Activated CD4-positive, alpha-beta T cell treated with anti-CD3 and anti-CD28 coated beads for 4 hours (primary cell): ENCODE measurements at regions not wholly inside any gene's neighbourhood (a gene's known extent, or its start where the extent isn't known, plus 50 kb on each side); places are given as distances from the start of the nearest gene placed in this dataset.

Source experiments
- DNase-seq, 2 donors: peaks; one replicate each; pipeline ENCODE4 v3.0.0-alpha.2; 2020

DNA sequence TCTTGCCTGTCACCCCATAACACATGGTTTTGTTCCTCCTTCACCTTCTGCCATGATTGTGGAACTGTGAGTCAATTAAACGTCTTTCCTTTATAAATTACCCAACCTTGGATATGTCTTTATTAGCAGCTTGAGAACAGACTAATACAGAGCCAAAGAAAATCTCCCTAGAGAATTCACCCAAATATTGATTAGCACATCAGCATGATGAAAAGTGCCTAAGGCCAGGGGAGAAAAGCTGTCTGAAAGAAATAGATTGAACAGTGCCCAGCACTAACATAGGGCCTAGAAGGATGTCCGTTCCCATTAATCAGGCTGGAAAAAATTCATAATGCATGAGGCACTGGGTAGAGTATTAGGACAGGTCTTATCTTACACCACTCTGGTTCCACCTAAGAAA, 111.9 kb upstream of the CALN1 start:
- DNase-seq = no peak

DNA sequence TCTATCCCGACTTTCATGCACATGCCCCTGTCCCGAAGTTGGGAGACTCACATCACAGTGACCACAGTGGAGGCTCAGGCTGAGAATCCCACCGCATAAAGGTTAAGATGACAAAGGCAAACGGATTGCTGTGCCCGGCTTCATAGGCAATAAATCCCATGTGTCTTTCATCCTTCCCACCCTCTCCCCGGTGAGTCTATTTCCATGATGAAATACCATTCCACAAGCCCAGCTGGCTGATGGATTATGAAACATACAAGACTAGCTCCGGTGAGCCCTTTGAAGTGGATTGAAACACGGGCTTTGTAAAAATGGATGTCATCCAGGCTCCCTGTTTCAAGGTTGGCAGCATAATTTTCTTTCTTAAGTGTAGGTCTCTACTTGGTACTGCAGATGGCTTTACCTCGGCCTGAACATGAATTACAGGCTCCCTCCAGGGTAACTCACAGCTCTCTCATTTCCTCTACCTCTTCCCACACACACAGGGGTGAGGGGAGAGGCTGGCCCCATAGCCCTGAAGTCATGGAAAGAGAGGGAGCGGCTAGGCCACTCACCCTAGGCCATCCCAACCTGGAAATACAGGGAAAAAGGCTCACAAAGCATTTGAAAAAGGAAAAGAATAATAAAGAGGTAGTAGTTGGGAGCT, 92.0 kb upstream of the CALN1 start:
- DNase-seq = no peak

- DNase-seq = no peak
These were observed 91.5 kb upstream of the CALN1 start for GRCh38 chr7:72503644-72504043.

DNA sequence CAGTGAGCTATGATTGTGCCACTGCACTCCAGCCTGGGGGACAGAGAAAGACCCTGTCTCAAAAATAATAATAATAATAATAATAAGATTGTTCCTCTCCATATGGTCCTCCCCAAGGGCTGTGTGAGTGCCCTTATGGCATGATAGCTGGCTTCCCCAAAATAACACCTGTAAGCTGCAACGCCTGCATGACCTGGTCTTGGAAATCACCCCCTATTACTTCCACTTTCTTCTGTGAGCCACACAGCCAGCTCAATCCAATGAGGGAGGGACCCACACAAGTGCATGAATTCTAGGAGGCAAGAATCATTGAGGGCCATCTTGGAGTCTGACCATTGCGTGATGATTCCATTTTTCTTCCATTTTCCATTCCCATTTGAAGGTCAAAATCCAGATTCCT, 82.7 kb upstream of the CALN1 start:
- DNase-seq = no peak

GRCh38 chr7:72493850-72494661, 81.9 kb upstream of the CALN1 start:
- peak; percentile 21 to 30 for DNase-seq

DNA sequence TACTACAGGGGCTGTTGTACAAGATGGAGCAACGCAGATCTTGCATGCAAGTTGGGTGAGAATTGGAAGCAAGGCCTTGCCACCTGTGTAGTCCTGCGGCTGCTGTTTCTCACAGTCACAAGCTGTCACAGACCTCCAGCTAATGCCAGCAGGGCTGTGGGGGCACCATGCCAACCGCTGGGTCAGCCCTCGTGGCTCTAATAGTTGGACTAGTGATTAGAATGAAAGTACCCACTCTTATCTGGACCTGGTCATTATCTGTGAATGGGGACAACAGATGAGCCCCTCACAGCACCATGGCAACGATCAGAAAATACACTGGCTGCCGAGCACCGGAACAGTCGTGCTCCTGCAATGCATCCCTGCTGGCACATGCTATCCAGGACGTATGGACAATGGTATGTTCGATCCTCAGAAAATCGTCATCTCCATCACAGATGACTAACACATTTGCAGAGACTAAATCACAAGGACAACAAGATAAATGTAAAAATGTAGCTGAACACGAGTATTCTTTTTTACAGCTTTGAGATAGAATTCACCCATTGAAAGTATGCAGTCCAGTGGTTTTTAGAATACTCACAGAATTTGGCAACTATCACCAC, 80.4 kb upstream of the CALN1 start:
- no peak for DNase-seq

DNA sequence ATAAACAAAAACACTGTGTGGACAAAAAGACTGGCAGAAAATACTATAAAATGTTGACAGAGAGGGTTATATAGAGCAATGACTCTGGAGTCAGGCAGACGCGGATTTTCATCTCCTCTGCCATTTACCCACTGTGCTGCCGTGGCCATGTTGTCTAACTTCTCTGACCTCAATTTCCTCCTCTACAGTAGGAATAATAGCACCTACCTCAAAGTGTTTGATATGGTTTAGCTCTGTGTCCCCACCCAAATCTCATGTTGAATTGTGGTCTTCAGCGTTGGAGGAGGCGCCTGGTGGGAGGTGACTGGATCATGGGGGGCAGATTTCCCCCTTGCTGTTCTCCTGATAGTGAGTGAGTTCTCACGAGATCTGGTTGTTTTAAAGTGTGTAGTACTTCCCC, 78.2 kb upstream of the CALN1 start:
- no peak for DNase-seq

DNA sequence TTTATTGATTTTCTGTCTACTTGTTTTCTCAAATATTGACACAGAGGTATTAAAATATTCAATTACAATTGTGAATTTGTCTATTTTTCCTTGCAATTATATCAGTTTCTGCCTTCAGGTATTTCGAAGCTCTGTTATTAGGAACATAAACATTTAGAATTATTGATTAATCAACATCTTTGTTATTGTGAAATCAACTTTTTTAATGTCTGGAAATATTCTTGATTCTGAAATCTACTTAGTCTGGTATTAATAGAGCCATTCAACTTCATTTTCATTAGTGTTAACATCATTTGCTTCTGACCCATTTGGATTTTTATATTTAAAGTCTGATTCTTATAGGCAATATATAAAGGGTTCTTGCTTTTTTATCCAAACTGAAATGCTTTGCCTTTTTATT, 69.8 kb upstream of the CALN1 start:
- DNase-seq = no peak

- no peak for DNase-seq
These were observed 64.6 kb upstream of the CALN1 start for GRCh38 chr7:72476608-72477305.

GRCh38 chr7:72467237-72467636, 55.1 kb upstream of the CALN1 start:
- no peak for DNase-seq

- DNase-seq = no peak
These were observed 54.7 kb upstream of the CALN1 start for GRCh38 chr7:72466797-72467196.

DNA sequence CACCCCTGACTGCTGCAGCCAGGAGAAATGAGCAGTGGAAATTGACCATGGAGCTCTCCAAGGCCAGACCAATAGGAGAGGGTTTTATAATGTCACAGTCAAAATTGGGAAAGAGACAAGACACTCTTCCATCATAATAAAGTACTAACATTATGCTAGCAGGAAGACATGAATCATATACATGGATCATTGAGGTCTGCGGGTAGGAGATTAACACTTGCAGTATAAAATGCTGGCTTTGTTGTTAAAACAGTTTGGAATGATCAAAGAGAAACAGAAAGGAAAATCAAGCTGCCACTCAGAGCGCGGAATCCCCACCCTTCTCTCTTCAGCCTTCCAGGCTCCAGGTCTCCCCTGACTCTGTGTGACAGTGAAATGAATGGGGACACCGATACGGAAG, 53.4 kb upstream of the CALN1 start:
- DNase-seq = no peak

- no peak for DNase-seq
These were observed 50.2 kb upstream of the CALN1 start for GRCh38 chr7:72462311-72462710.
